ENCODE measurements at regions not wholly inside any gene's neighbourhood (a gene's known extent, or its start where the extent isn't known, plus 50 kb on each side); places are given as distances from the start of the nearest gene placed in this dataset.

- TF ChIP-seq ZNF609 (CRISPR knock-in tag; IDR thresholded peaks at IDR 0.05; ENCODE audit: borderline replicate concordance): no peak
- no peak for TF ChIP-seq MYC (CRISPR knock-in tag; IDR thresholded peaks at IDR 0.05; ENCODE audit: borderline replicate concordance)
Observed at GRCh38 chr10:6815346-6815745, 235.3 kb upstream of the PRKCQ start (continued).

GRCh38 chr10:6813856-6814255 is 233.8 kb upstream of the PRKCQ start:
- no peak for FAIRE-seq
- Histone ChIP-seq H3K4me3 (replicated peaks in 1 of 3; ENCODE audit: insufficient read depth in 1 of 3, low read depth in 2 of 3, low read length in 3 of 3) (no peak overlapping the region), H3K9ac (ENCODE audit: insufficient read depth, low read depth, low read length) (no peak overlapping the region), H3K27me3 (ENCODE audit: control insufficient read depth in 1 of 2, insufficient read depth in 2 of 2, low read length in 2 of 2) (peaks cover 0 to 6% of the 10 kb centered on the region in 2 experiments; a peak in 1 of 5 replicates), H3K27ac (ENCODE audit: extremely low read length, insufficient read depth, low read length) (no peak overlapping the region), H3K9me3 (ENCODE audit: low read length) (no peaks in the 10 kb centered on the region), H3K4me2 (ENCODE audit: low read depth, low read length) (no peak overlapping the region), H4K20me1 (ENCODE audit: insufficient read depth, low read length) (no peaks in the 10 kb centered on the region), H3K36me3 (replicated peaks in 1 of 2; ENCODE audit: control insufficient read depth in 1 of 2, insufficient read depth in 2 of 2, low read length in 2 of 2) (no peaks in the 10 kb centered on the region), H2AFZ (ENCODE audit: low read length) (no peak overlapping the region), H3K4me1 (ENCODE audit: insufficient read depth, low read length) (no peaks in the 10 kb centered on the region), H3K79me2 (ENCODE audit: insufficient read depth, low read length) (no peaks in the 10 kb centered on the region)
- ATAC-seq: no peak
- DNase-seq (ENCODE audit: low spot score): no peak
- in situ Hi-C loops (cut with HindIII; ENCODE audit: extremely low pct_ligation_motif_present, low pct_unique_long_range_greater_than_20kb) (no loop called here), intact Hi-C loops (cut with micrococcal nuclease; ENCODE audit: unreplicated experiment) (no loop called here)
- BruUV-seq (replicated peaks): no TSS peak
- ChIA-PET POLR2A (no interaction called here), CTCF (ENCODE audit: low intra/inter-chr PET ratio, low total read pairs) (no interaction called here)
- WGBS (ENCODE audit: low lambda C conversion rate): 0% methylated on average over 2 of the region's 2 CpGs
- TF ChIP-seq ZNF34 (CRISPR knock-in tag; IDR thresholded peaks at IDR 0.05; ENCODE audit: borderline replicate concordance) (no peak), ZNF878 (CRISPR knock-in tag; IDR thresholded peaks at IDR 0.05) (no peak)
